ENCODE measurements at regions not wholly inside any gene's neighbourhood (a gene's known extent, or its start where the extent isn't known, plus 50 kb on each side); places are given as distances from the start of the nearest gene placed in this dataset.

- no peak for TF ChIP-seq KDM5A (IDR thresholded peaks at IDR 0.05)
- TF ChIP-seq CTCF (IDR thresholded peaks at IDR 0.05), result no peak
- no peak for TF ChIP-seq BHLHE40 (IDR thresholded peaks at IDR 0.05; ENCODE audit: low read depth, low read length)
- no peak for TF ChIP-seq RAD21 (conservative IDR thresholded peaks at IDR 0.05 in 1 of 2, IDR thresholded peaks at IDR 0.05 in 1 of 2)
These were observed 654.2 kb upstream of the PKDCC start for GRCh38 chr2:41393621-41394020.

All from A549 (cell line).